GM08714 (cell line): ENCODE measurements at regions not wholly inside any gene's neighbourhood (a gene's known extent, or its start where the extent isn't known, plus 50 kb on each side); places are given as distances from the start of the nearest gene placed in this dataset.
"Not testable (repeated sequence)": the region's sequence is repeated elsewhere in the genome, so short reads cannot be mapped to it uniquely, and the experiment has no call there.

Source experiments
- H3K4me3 ChIP-seq: fragments of 200-500 bp; sonication (Bioruptor generic); 2 replicates; pipeline ENCODE4 v1.5.1; 2014; ENCODE audit warnings: mild to moderate bottlenecking, low read length, inconsistent platforms
- ZNF274 ChIP-seq: IDR thresholded peaks from 2 replicates; pipeline ENCODE4 v1.6.1; 2012; ENCODE audit warnings: mild to moderate bottlenecking, low read depth, low read length

GRCh38 chr13:83440465-83440864, 441.8 kb downstream of the SLITRK1 start:
- no peak overlapping the region for H3K4me3 ChIP-seq
- TF ChIP-seq ZNF274 = no peak

- not testable (repeated sequence) for H3K4me3 ChIP-seq
Observed at GRCh38 chr13:83439464-83439863, 442.8 kb downstream of the SLITRK1 start.

GRCh38 chr13:83423861-83424260, 458.4 kb downstream of the SLITRK1 start:
- no peak overlapping the region for H3K4me3 ChIP-seq
- no peak for TF ChIP-seq ZNF274

GRCh38 chr13:83423381-83423780, 458.9 kb downstream of the SLITRK1 start:
- H3K4me3 ChIP-seq = no peak overlapping the region
- no peak for TF ChIP-seq ZNF274

GRCh38 chr13:83414393-83414792, 467.9 kb downstream of the SLITRK1 start:
- H3K4me3 ChIP-seq = no peak overlapping the region
- TF ChIP-seq ZNF274 = no peak

- no peak for TF ChIP-seq ZNF274
- no peak overlapping the region for H3K4me3 ChIP-seq
Observed at GRCh38 chr13:83386609-83387008, 495.7 kb downstream of the SLITRK1 start.

GRCh38 chr13:83378908-83379307, 503.4 kb downstream of the SLITRK1 start:
- TF ChIP-seq ZNF274 = no peak

GRCh38 chr13:83377491-83377890, 504.8 kb downstream of the SLITRK1 start:
- no peak overlapping the region for H3K4me3 ChIP-seq
- no peak for TF ChIP-seq ZNF274

More at GRCh38 chr13:83378908-83379307, 503.4 kb downstream of the SLITRK1 start:
- H3K4me3 ChIP-seq = no peak overlapping the region

GRCh38 chr13:83372786-83373185, 509.5 kb downstream of the SLITRK1 start:
- H3K4me3 ChIP-seq = no peak overlapping the region
- no peak for TF ChIP-seq ZNF274

- no peak for TF ChIP-seq ZNF274
- H3K4me3 ChIP-seq = no peak overlapping the region
Observed at GRCh38 chr13:83365723-83366122, 516.6 kb downstream of the SLITRK1 start.

GRCh38 chr13:83355041-83355440, 527.2 kb downstream of the SLITRK1 start:
- no peak overlapping the region for H3K4me3 ChIP-seq
- TF ChIP-seq ZNF274 = no peak

- TF ChIP-seq ZNF274 = no peak
- H3K4me3 ChIP-seq = no peak overlapping the region
Observed at GRCh38 chr13:83352391-83352790, 529.9 kb downstream of the SLITRK1 start.

GRCh38 chr13:83350569-83350968, 531.7 kb downstream of the SLITRK1 start:
- no peak overlapping the region for H3K4me3 ChIP-seq

GRCh38 chr13:83344518-83344917, 537.8 kb downstream of the SLITRK1 start:
- no peak overlapping the region for H3K4me3 ChIP-seq
- TF ChIP-seq ZNF274 = no peak

More at GRCh38 chr13:83350569-83350968, 531.7 kb downstream of the SLITRK1 start:
- no peak for TF ChIP-seq ZNF274

- no peak for TF ChIP-seq ZNF274
- H3K4me3 ChIP-seq = no peak overlapping the region
Observed at GRCh38 chr13:83340170-83340569, 542.1 kb downstream of the SLITRK1 start.

GRCh38 chr13:83333614-83334388, 548.5 kb downstream of the SLITRK1 start:
- H3K4me3 ChIP-seq = no peak overlapping the region
- no peak for TF ChIP-seq ZNF274
